Esophagus squamous epithelium (tissue), 4 donors: ENCODE measurements at regions not wholly inside any gene's neighbourhood (a gene's known extent, or its start where the extent isn't known, plus 50 kb on each side); places are given as distances from the start of the nearest gene placed in this dataset.

Experiments used
- CTCF ChIP-seq, 6 experiments: fragments of 450-650 bp in 4 of 6; fragments of 200-600 bp in 2 of 6; sonication (generic) in 2 of 6; IDR thresholded peaks; one replicate each; pipeline ENCODE4 v1.5.1; 2016 to 2019; ENCODE audit warnings: antibody characterized with exemption in 6 of 6, mild to moderate bottlenecking in 4 of 6, moderate library complexity in 4 of 6
- POLR2A ChIP-seq, 4 donors: fragments of 450-650 bp; IDR thresholded peaks; one replicate each; pipeline ENCODE4 v1.6.1; 2017; ENCODE audit warnings: antibody characterized with exemption in 4 of 4, mild to moderate bottlenecking in 4 of 4, moderate library complexity in 3 of 4

GRCh38 chr20:23279836-23280235 lies 70.8 kb upstream of the NXT1 start:
- TF ChIP-seq CTCF (IDR thresholded peaks at IDR 0.05): no peak
- no peak for TF ChIP-seq POLR2A (IDR thresholded peaks at IDR 0.05)
